GM13977 (cell line): ENCODE measurements at regions not wholly inside any gene's neighbourhood (a gene's known extent, or its start where the extent isn't known, plus 50 kb on each side); places are given as distances from the start of the nearest gene placed in this dataset.

Experiments
- DNase-seq: peaks from one replicate; pipeline ENCODE4 v3.0.0; 2012; ENCODE audit warnings: low spot score
- CTCF ChIP-seq: IDR thresholded peaks from 2 replicates; pipeline ENCODE4 v1.5.1; 2012; ENCODE audit warnings: mild to moderate bottlenecking, control low read depth; ENCODE audit not compliant: insufficient read depth; ENCODE audit errors: extremely low read depth, missing control alignments
- in situ Hi-C: fragments of 300-500 bp; cut with MboI; formaldehyde crosslinking; loops from one replicate; pipeline ENCODE4 v1.12.0; 2022; ENCODE audit warnings: low sequenced_read_pairs, low pct_unique_long_range_greater_than_20kb, mixed read lengths, inconsistent platforms; ENCODE audit not compliant: unreplicated experiment

GRCh38 chr2:140057928-140058327 lies 1277.7 kb upstream of the NXPH2 start:
- TF ChIP-seq CTCF: no peak
- DNase-seq: no peak
- in situ Hi-C loops: no loop called here

- DNase-seq: no peak
- in situ Hi-C loops: no loop called here
- no peak for TF ChIP-seq CTCF
Observed at GRCh38 chr2:140041811-140042210, 1261.6 kb upstream of the NXPH2 start.

DNA sequence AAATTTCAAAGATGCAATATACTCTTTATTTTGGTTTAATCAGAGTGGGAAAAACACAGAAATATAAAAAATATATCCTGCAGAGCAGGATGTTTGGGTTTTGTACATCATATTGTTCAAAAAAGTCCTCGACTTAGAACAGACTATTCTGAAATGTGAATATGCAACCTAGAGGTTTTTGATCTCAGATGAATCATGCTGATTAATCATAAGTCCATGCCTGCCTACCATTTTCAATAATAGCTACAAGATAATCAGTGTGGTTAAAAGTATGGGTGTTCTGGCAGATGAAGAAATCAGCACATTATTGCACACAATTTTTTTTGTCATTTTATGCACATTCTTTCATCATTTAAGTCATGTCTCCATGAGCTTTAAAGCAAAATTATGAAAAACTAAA lies 1261.0 kb upstream of the NXPH2 start:
- in situ Hi-C loops: no loop called here
- no peak for TF ChIP-seq CTCF

GRCh38 chr2:140033638-140034037 lies 1253.4 kb upstream of the NXPH2 start:
- DNase-seq: no peak
- in situ Hi-C loops: no loop called here
- TF ChIP-seq CTCF: no peak

More for the DNA sequence above, 1261.0 kb upstream of the NXPH2 start:
- DNase-seq: no peak

DNA sequence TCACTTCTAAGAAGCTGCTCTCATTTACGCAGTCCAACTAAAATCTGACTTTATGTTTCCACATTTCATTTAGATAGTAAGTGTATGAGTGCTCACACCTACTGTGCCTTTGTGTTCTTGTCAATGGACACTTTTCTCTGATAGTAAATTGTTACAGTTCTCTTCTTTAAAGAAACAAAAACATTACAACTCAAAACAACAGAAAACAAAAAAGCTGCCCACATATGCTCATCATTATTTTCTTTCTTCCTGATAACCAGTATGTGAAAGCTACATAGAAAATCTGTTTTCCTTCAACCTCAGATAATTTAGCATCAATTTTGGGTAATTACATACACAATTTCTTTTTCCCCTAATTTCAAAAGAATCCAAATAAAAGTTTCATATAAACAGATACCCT lies 1247.8 kb upstream of the NXPH2 start:
- TF ChIP-seq CTCF: no peak
- in situ Hi-C loops: no loop called here
- DNase-seq: no peak

- DNase-seq: no peak
- TF ChIP-seq CTCF: no peak
- in situ Hi-C loops: no loop called here
Observed at GRCh38 chr2:140027320-140027719, 1247.1 kb upstream of the NXPH2 start.

DNA sequence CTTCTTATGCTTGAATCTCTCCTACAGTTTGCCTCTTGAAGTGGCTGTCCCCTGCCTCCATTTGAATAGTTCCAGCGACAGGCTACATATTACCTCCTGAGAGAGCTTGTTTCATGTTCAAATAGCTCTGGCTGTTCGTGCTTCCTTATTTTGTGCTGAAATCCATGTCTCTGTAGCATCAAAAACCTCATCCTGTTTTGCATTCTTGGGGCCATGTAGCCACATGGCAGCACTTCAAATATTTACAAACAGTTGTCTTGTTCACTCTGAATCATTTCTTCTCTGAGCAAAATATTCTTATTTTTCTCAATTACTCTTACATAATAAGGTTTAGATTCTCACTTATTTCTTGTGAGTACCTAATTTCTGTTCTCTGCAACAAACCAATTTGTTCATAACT lies 1243.1 kb upstream of the NXPH2 start:
- DNase-seq: no peak
- TF ChIP-seq CTCF: no peak
- in situ Hi-C loops: no loop called here
